CD14-positive monocyte (primary cell): ENCODE measurements at regions not wholly inside any gene's neighbourhood (a gene's known extent, or its start where the extent isn't known, plus 50 kb on each side); places are given as distances from the start of the nearest gene placed in this dataset.

Source experiments
- DNase-seq, 3 donors: peaks; one replicate each; pipeline ENCODE4 v3.0.0-alpha.2; 2011 to 2022
- H2AFZ ChIP-seq: 2 replicates; pipeline ENCODE4 v1.6.0; 2012; ENCODE audit warnings: mild to moderate bottlenecking, low read depth, low read length, inconsistent platforms; ENCODE audit not compliant: insufficient read depth, poor library complexity, severe bottlenecking
- H3K27ac ChIP-seq, 2 donors: 1 replicate in 1 of 2; 2 replicates in 1 of 2; pipeline ENCODE4 v1.5.1; 2012 to 2013; ENCODE audit warnings: low read length in 2 of 2, control low read depth in 1 of 2, inconsistent platforms in 1 of 2, low read depth in 1 of 2, mild to moderate bottlenecking in 1 of 2
- H3K27me3 ChIP-seq, 2 donors: one replicate each; pipeline versions ENCODE4 v1.6.0 to v1.6.1; 2011 to 2013; ENCODE audit warnings: low read length in 2 of 2; ENCODE audit not compliant: control insufficient read depth in 2 of 2, insufficient read depth in 2 of 2
- H3K36me3 ChIP-seq, 2 donors: replicated peaks in 1 of 2; 1 replicate in 1 of 2; 2 replicates in 1 of 2; pipeline versions ENCODE4 v1.5.1 to v1.6.1; 2012 to 2013; ENCODE audit warnings: low read length in 2 of 2, control low read depth in 1 of 2, inconsistent platforms in 1 of 2, mild to moderate bottlenecking in 1 of 2; ENCODE audit not compliant: insufficient read depth in 2 of 2, control insufficient read depth in 1 of 2
- H3K4me1 ChIP-seq, 2 donors: 1 replicate in 1 of 2; 2 replicates in 1 of 2; pipeline versions ENCODE4 v1.5.1 to v1.6.1; 2012 to 2013; ENCODE audit warnings: low read length in 2 of 2, control low read depth in 1 of 2, inconsistent platforms in 1 of 2, mild to moderate bottlenecking in 1 of 2, moderate library complexity in 1 of 2; ENCODE audit not compliant: insufficient read depth in 2 of 2, control insufficient read depth in 1 of 2
- H3K4me2 ChIP-seq: replicated peaks from 2 replicates; pipeline ENCODE3; 2012; ENCODE audit warnings: low read length, moderate library complexity, mild to moderate bottlenecking; ENCODE audit not compliant: poor library complexity, severe bottlenecking; ENCODE audit errors: extremely low read depth
- H3K4me3 ChIP-seq, 3 experiments: fragments of 200-600 bp in 1 of 3; sonication (generic) in 1 of 3; replicated peaks in 1 of 3; 1 replicate in 2 of 3; 2 replicates in 1 of 3; pipeline ENCODE4 v1.5.1; 2011 to 2013; ENCODE audit warnings: low read length in 3 of 3, mild to moderate bottlenecking in 3 of 3, control low read depth in 2 of 3, low read depth in 2 of 3, inconsistent platforms in 1 of 3, moderate library complexity in 1 of 3
- H3K79me2 ChIP-seq: 2 replicates; pipeline ENCODE4 v1.6.0; 2012; ENCODE audit warnings: mild to moderate bottlenecking, control low read depth, inconsistent platforms, low read length, moderate library complexity; ENCODE audit not compliant: insufficient read depth
- H3K9ac ChIP-seq: 2 replicates; pipeline ENCODE4 v1.6.0; 2017; ENCODE audit warnings: low read length, mild to moderate bottlenecking; ENCODE audit not compliant: insufficient read depth, poor library complexity, severe bottlenecking
- H3K9me3 ChIP-seq, 2 donors: replicated peaks in 1 of 2; 1 replicate in 1 of 2; 2 replicates in 1 of 2; pipeline versions ENCODE4 v1.5.1 to v1.6.1; 2012 to 2013; ENCODE audit warnings: low read length in 2 of 2, control low read depth in 1 of 2; ENCODE audit not compliant: control insufficient read depth in 1 of 2, insufficient read depth in 1 of 2
- H4K20me1 ChIP-seq: 2 replicates; pipeline ENCODE4 v1.6.0; 2012; ENCODE audit warnings: mild to moderate bottlenecking, low read length, control low read depth, moderate library complexity; ENCODE audit not compliant: insufficient read depth
- H3K27ac Mint-ChIP-seq, 7 donors: one replicate each; pipeline ENCODE4 v1.8.0; 2020; ENCODE audit warnings: mild to moderate bottlenecking in 7 of 7, mixed read lengths in 7 of 7, moderate library complexity in 6 of 7, inconsistent platforms in 2 of 7
- H3K27me3 Mint-ChIP-seq, 3 donors: one replicate each; pipeline ENCODE4 v1.8.0; 2021 to 2022; ENCODE audit warnings: low read depth in 3 of 3, mild to moderate bottlenecking in 3 of 3, mixed read lengths in 3 of 3, moderate library complexity in 3 of 3, inconsistent platforms in 1 of 3
- H3K36me3 Mint-ChIP-seq, 2 donors: one replicate each; pipeline ENCODE4 v1.8.0; 2020; ENCODE audit warnings: mixed read lengths in 2 of 2, inconsistent platforms in 1 of 2, mild to moderate bottlenecking in 1 of 2
- H3K4me1 Mint-ChIP-seq: one replicate; pipeline ENCODE4 v1.8.0; 2020; ENCODE audit warnings: mild to moderate bottlenecking, mixed read lengths
- H3K4me3 Mint-ChIP-seq, 2 donors: one replicate each; pipeline ENCODE4 v1.8.0; 2020; ENCODE audit warnings: mild to moderate bottlenecking in 2 of 2, mixed read lengths in 2 of 2, moderate library complexity in 1 of 2
- H3K9me3 Mint-ChIP-seq, 7 donors: one replicate each; pipeline ENCODE4 v1.8.0; 2020 to 2022; ENCODE audit warnings: mixed read lengths in 7 of 7, mild to moderate bottlenecking in 6 of 7, moderate library complexity in 6 of 7, inconsistent platforms in 2 of 7
- WGBS: methylation state at CpG from one replicate; pipeline ENCODE4 v1.1.5; 2013; ENCODE audit warnings: missing lambda C conversion rate; ENCODE audit not compliant: insufficient coverage; 5-methylcytosine and 5-hydroxymethylcytosine counted together
- intact Hi-C, 2 donors: fragments of 100-400 bp; cut with micrococcal nuclease; formaldehyde crosslinking; loops; one replicate each; pipeline versions ENCODE4 v1.15.0 to v1.15.1; 2023
- TF ChIP-seq, protein P1 (sequence below): fragments of 200-600 bp; IDR thresholded peaks from one replicate; pipeline ENCODE4 v1.8.0; 2022; ENCODE audit warnings: antibody characterized with exemption, mild to moderate bottlenecking

DNA sequence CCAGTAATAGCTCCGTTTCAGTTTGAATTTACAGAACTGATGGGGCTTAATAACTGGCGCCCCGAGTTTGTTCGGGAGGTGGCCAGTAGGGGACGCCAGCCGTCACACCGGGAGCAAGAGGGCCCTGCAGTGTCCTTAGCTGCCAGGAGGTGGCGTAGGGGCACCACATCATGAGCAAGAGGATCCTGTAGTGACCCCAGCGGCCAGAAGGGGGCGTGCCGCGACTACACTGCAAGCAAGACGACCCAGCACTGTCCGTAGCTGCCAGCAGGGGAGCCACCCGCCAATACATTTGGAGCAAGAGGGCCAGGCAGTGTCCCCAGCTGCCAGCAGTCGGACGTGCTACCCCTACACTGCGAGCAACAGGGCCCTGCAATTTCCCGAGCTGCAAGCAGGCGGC, 663.7 kb upstream of the B3GAT1 start:
- Histone ChIP-seq H3K4me3 (no peak overlapping the region), H3K4me1 (no peaks in the 10 kb centered on the region), H3K79me2 (no peaks in the 10 kb centered on the region), H3K9me3 (peaks cover 0 to 28% of the 10 kb centered on the region in 2 donors), H3K36me3 (no peaks in the 10 kb centered on the region), H4K20me1 (no peaks in the 10 kb centered on the region), H3K27me3 (no peaks in the 10 kb centered on the region), H3K27ac (no peak overlapping the region), H2AFZ (no peak overlapping the region), H3K9ac (no peak overlapping the region), H3K4me2 (no peak overlapping the region)
- Mint-ChIP-seq H3K4me1 (no peaks in the 10 kb centered on the region), H3K27ac (no peak overlapping the region), H3K9me3 (peaks cover 0 to 10% (median 3%) of the 10 kb centered on the region in 7 donors), H3K4me3 (no peak overlapping the region), H3K27me3 (peaks cover 0 to 2% (median 1%) of the 10 kb centered on the region in 3 donors), H3K36me3 (no peaks in the 10 kb centered on the region)
- peak in 2 of 3 donors; percentile 6 to 30 for DNase-seq
- WGBS = 65% methylated on average over 17 of the region's 20 CpGs
- TF ChIP-seq, protein P1, sequence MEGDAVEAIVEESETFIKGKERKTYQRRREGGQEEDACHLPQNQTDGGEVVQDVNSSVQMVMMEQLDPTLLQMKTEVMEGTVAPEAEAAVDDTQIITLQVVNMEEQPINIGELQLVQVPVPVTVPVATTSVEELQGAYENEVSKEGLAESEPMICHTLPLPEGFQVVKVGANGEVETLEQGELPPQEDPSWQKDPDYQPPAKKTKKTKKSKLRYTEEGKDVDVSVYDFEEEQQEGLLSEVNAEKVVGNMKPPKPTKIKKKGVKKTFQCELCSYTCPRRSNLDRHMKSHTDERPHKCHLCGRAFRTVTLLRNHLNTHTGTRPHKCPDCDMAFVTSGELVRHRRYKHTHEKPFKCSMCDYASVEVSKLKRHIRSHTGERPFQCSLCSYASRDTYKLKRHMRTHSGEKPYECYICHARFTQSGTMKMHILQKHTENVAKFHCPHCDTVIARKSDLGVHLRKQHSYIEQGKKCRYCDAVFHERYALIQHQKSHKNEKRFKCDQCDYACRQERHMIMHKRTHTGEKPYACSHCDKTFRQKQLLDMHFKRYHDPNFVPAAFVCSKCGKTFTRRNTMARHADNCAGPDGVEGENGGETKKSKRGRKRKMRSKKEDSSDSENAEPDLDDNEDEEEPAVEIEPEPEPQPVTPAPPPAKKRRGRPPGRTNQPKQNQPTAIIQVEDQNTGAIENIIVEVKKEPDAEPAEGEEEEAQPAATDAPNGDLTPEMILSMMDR = peak; percentile 50
- intact Hi-C loops = no loop called here

DNA sequence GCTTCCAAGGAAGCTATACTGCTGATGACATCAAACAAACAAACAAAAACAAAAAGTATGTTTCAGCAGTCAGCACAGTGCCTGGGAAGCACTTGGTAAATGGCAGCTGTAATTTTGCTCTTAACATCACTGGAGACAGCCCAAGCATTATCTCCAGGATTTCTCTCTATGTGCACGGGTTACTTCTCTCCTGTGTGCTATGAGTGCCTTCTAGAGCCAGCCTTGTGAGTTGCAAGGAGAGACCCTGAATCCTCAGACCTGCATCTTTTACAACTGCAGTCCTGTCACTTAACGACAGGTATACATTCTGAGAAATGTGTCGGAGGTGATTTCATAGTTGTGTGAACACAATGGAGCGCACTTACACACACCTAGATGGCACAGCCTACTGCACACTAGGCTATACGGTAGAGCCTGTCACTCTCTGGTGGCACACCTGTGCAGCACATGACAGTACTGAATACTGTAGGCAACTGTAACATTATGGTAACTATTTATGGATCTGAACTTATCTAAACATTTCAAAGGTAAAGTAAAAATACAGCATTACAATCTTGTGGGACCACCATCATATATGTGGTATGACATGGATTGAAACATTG, 662.5 kb upstream of the B3GAT1 start:
- H3K9ac ChIP-seq = no peak overlapping the region
- H3K79me2 ChIP-seq = no peaks in the 10 kb centered on the region
- H4K20me1 ChIP-seq = no peaks in the 10 kb centered on the region
- no peaks in the 10 kb centered on the region for H3K36me3 Mint-ChIP-seq
- intact Hi-C loops = no loop called here
- 100% methylated on average over 1 of the region's 5 CpGs for WGBS
- H3K4me1 ChIP-seq = no peaks in the 10 kb centered on the region
- no peak overlapping the region for H3K27ac ChIP-seq
- H3K36me3 ChIP-seq = no peaks in the 10 kb centered on the region
- H3K27me3 ChIP-seq = no peaks in the 10 kb centered on the region
- H3K9me3 ChIP-seq = peaks cover 0 to 29% of the 10 kb centered on the region in 2 donors
- H3K4me1 Mint-ChIP-seq = no peaks in the 10 kb centered on the region
- H3K4me3 Mint-ChIP-seq = no peak overlapping the region
- TF ChIP-seq, protein P1 = no peak
- peaks cover 0 to 12% (median 5%) of the 10 kb centered on the region in 7 donors for H3K9me3 Mint-ChIP-seq
- H3K4me3 ChIP-seq = no peak overlapping the region
- H3K4me2 ChIP-seq = no peak overlapping the region
- H2AFZ ChIP-seq = no peak overlapping the region
- DNase-seq = no peak
- H3K27ac Mint-ChIP-seq = no peak overlapping the region
- H3K27me3 Mint-ChIP-seq = peaks cover 0 to 2% (median 1%) of the 10 kb centered on the region in 3 donors
